ENCODE measurements at regions not wholly inside any gene's neighbourhood (a gene's known extent, or its start where the extent isn't known, plus 50 kb on each side); places are given as distances from the start of the nearest gene placed in this dataset.

GRCh38 chr17:79269620-79270019, 195.0 kb downstream of the ENGASE start:
- TF ChIP-seq CTCF (conservative IDR thresholded peaks at IDR 0.05; ENCODE audit: low read depth, low read length): no peak
- no peak overlapping the region for H3K4me3 ChIP-seq (ENCODE audit: low read depth, low read length)
- DNase-seq (ENCODE audit: low read depth): no peak

GRCh38 chr17:79263191-79263590, 188.6 kb downstream of the ENGASE start:
- DNase-seq (ENCODE audit: low read depth): no peak
- no peak overlapping the region for H3K4me3 ChIP-seq (ENCODE audit: low read depth, low read length)

GRCh38 chr17:79262624-79263023, 188.0 kb downstream of the ENGASE start:
- TF ChIP-seq CTCF (conservative IDR thresholded peaks at IDR 0.05; ENCODE audit: low read depth, low read length): no peak
- DNase-seq (ENCODE audit: low read depth): no peak
- H3K4me3 ChIP-seq (ENCODE audit: low read depth, low read length): no peak overlapping the region

More at GRCh38 chr17:79263191-79263590, 188.6 kb downstream of the ENGASE start:
- no peak for TF ChIP-seq CTCF (conservative IDR thresholded peaks at IDR 0.05; ENCODE audit: low read depth, low read length)

GRCh38 chr17:79261355-79262072, 186.9 kb downstream of the ENGASE start:
- TF ChIP-seq CTCF (conservative IDR thresholded peaks at IDR 0.05; ENCODE audit: low read depth, low read length): no peak
- DNase-seq (ENCODE audit: low read depth): no peak
- no peak overlapping the region for H3K4me3 ChIP-seq (ENCODE audit: low read depth, low read length)

- no peak for TF ChIP-seq CTCF (conservative IDR thresholded peaks at IDR 0.05; ENCODE audit: low read depth, low read length)
- no peak overlapping the region for H3K4me3 ChIP-seq (ENCODE audit: low read depth, low read length)
- DNase-seq (ENCODE audit: low read depth): no peak
These were observed 184.2 kb downstream of the ENGASE start for GRCh38 chr17:79258843-79259242.

- TF ChIP-seq CTCF (conservative IDR thresholded peaks at IDR 0.05; ENCODE audit: low read depth, low read length): no peak
- H3K4me3 ChIP-seq (ENCODE audit: low read depth, low read length): no peak overlapping the region
- DNase-seq (ENCODE audit: low read depth): no peak
These were observed 183.4 kb downstream of the ENGASE start for GRCh38 chr17:79258041-79258440.

Measured in epithelial cell of proximal tubule (primary cell).